Astrocyte (in vitro differentiated cells and primary cell): ENCODE measurements at regions not wholly inside any gene's neighbourhood (a gene's known extent, or its start where the extent isn't known, plus 50 kb on each side); places are given as distances from the start of the nearest gene placed in this dataset.

Experiments used
- DNase-seq: peaks from one replicate; pipeline ENCODE4 v3.0.0-alpha.2; 2010; ENCODE audit warnings: low read depth
- FAIRE-seq: peaks from 2 replicates; lab custom pipeline; 2011; peaks lifted over from hg19 to GRCh38; lab: Jason Lieb, UNC
- H2AFZ ChIP-seq: 2 replicates; pipeline ENCODE4 v1.6.0; 2012; ENCODE audit warnings: low read depth, low read length, inconsistent platforms
- H3K27ac ChIP-seq: 2 replicates; pipeline ENCODE4 v1.5.1; 2011; ENCODE audit warnings: low read depth, low read length, inconsistent platforms
- H3K27me3 ChIP-seq: 2 replicates; pipeline ENCODE4 v1.6.0; 2011; ENCODE audit warnings: low read length, inconsistent platforms; ENCODE audit not compliant: insufficient read depth
- H3K36me3 ChIP-seq: 2 replicates; pipeline ENCODE4 v1.5.1; 2011; ENCODE audit warnings: low read length, inconsistent platforms; ENCODE audit not compliant: insufficient read depth
- H3K4me1 ChIP-seq: 2 replicates; pipeline ENCODE4 v1.5.1; 2011; ENCODE audit warnings: low read length, inconsistent platforms; ENCODE audit not compliant: insufficient read depth
- H3K4me2 ChIP-seq: 2 replicates; pipeline ENCODE4 v1.6.0; 2012; ENCODE audit warnings: low read length, inconsistent platforms
- H3K4me3 ChIP-seq: 2 replicates; pipeline ENCODE4 v1.5.1; 2011; ENCODE audit warnings: low read depth, mild to moderate bottlenecking, low read length, inconsistent platforms; ENCODE audit not compliant: insufficient read depth
- H3K79me2 ChIP-seq: 2 replicates; pipeline ENCODE4 v1.6.0; 2012; ENCODE audit warnings: mild to moderate bottlenecking, low read length, inconsistent platforms; ENCODE audit not compliant: insufficient read depth
- H3K9ac ChIP-seq: 2 replicates; pipeline ENCODE4 v1.6.0; 2012; ENCODE audit warnings: mild to moderate bottlenecking, low read length, inconsistent platforms
- H3K9me3 ChIP-seq: 2 replicates; pipeline ENCODE4 v1.5.1; 2012; ENCODE audit warnings: low read depth, mild to moderate bottlenecking, low read length, inconsistent platforms; ENCODE audit not compliant: insufficient read depth
- H4K20me1 ChIP-seq: 2 replicates; pipeline ENCODE4 v1.6.0; 2012; ENCODE audit warnings: low read length, inconsistent platforms; ENCODE audit not compliant: insufficient read depth
- H3K27ac Mint-ChIP-seq: one replicate; pipeline ENCODE4 v1.8.0; 2021; ENCODE audit warnings: mild to moderate bottlenecking, mixed read lengths; ENCODE audit not compliant: unreplicated experiment
- H3K27me3 Mint-ChIP-seq: one replicate; pipeline ENCODE4 v1.8.0; 2021; ENCODE audit warnings: low read depth, mixed read lengths; ENCODE audit not compliant: unreplicated experiment
- H3K36me3 Mint-ChIP-seq: one replicate; pipeline ENCODE4 v1.8.0; 2021; ENCODE audit warnings: low read depth, mixed read lengths; ENCODE audit not compliant: unreplicated experiment
- H3K4me1 Mint-ChIP-seq: one replicate; pipeline ENCODE4 v1.8.0; 2021; ENCODE audit warnings: low read depth, mixed read lengths; ENCODE audit not compliant: unreplicated experiment
- H3K4me3 Mint-ChIP-seq: one replicate; pipeline ENCODE4 v1.8.0; 2021; ENCODE audit warnings: mild to moderate bottlenecking, moderate library complexity, mixed read lengths; ENCODE audit not compliant: unreplicated experiment
- H3K9me3 Mint-ChIP-seq: one replicate; pipeline ENCODE4 v1.8.0; 2021; ENCODE audit warnings: mild to moderate bottlenecking, mixed read lengths; ENCODE audit not compliant: unreplicated experiment
- CTCF ChIP-seq: IDR thresholded peaks from 2 replicates; pipeline ENCODE4 v1.5.1; 2011; ENCODE audit warnings: low read depth, mild to moderate bottlenecking, inconsistent platforms, low read length, moderate library complexity; ENCODE audit not compliant: insufficient read depth
- EZH2 ChIP-seq: IDR thresholded peaks from 2 replicates; pipeline ENCODE4 v1.6.1; 2012; ENCODE audit warnings: mild to moderate bottlenecking, low read length, inconsistent platforms; ENCODE audit not compliant: insufficient read depth

GRCh38 chrX:6910218-6910617, 237.3 kb upstream of the STS start:
- H3K4me1 Mint-ChIP-seq: no peaks in the 10 kb centered on the region
- H3K27me3 ChIP-seq: no peaks in the 10 kb centered on the region
- H3K27me3 Mint-ChIP-seq: no peaks in the 10 kb centered on the region
- H3K4me3 Mint-ChIP-seq: no peak overlapping the region
- H3K9me3 Mint-ChIP-seq: no peaks in the 10 kb centered on the region
- no peaks in the 10 kb centered on the region for H3K36me3 Mint-ChIP-seq
- H3K9me3 ChIP-seq: no peaks in the 10 kb centered on the region
- DNase-seq (no peak), FAIRE-seq (no peak)
- H3K9ac ChIP-seq: no peak overlapping the region
- H3K4me2 ChIP-seq: no peak overlapping the region
- H3K36me3 ChIP-seq: no peaks in the 10 kb centered on the region
- H3K27ac Mint-ChIP-seq: no peak overlapping the region
- H4K20me1 ChIP-seq: no peaks in the 10 kb centered on the region
- no peak overlapping the region for H2AFZ ChIP-seq
- no peaks in the 10 kb centered on the region for H3K79me2 ChIP-seq
- H3K4me3 ChIP-seq: no peak overlapping the region
- TF ChIP-seq EZH2 (no peak), CTCF (no peak)
- H3K4me1 ChIP-seq: no peaks in the 10 kb centered on the region
- H3K27ac ChIP-seq: no peak overlapping the region

DNA sequence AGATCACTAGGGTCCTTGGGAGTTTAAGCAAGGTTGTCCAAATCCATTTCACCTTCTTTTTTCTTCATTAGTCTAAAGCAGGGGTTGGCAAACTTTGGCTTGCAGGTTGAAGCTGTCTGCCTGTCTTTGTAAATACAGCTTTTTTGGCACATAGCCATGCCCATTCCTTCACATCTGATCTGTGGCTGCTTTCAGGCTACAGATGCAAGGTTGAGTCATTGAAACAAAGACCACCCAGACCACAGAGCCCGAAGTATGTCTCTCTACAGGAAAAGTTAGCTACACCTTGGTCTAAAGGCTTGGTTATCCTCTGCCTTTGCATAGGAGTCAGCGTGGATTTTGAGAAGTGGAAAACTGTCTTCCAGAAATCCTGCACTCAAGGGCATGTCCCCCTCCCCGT, 238.1 kb upstream of the STS start:
- Histone ChIP-seq H3K9me3 (no peaks in the 10 kb centered on the region), H3K27me3 (no peaks in the 10 kb centered on the region), H4K20me1 (no peaks in the 10 kb centered on the region), H3K4me2 (no peak overlapping the region), H3K4me1 (no peaks in the 10 kb centered on the region), H3K4me3 (no peak overlapping the region), H3K9ac (no peak overlapping the region), H3K27ac (no peak overlapping the region), H2AFZ (no peak overlapping the region), H3K79me2 (no peaks in the 10 kb centered on the region), H3K36me3 (no peaks in the 10 kb centered on the region)
- Mint-ChIP-seq H3K4me3 (no peak overlapping the region), H3K4me1 (no peaks in the 10 kb centered on the region), H3K27me3 (no peaks in the 10 kb centered on the region), H3K36me3 (no peaks in the 10 kb centered on the region), H3K27ac (no peak overlapping the region), H3K9me3 (no peaks in the 10 kb centered on the region)
- FAIRE-seq (peak; percentile 63), DNase-seq (no peak)
- TF ChIP-seq CTCF: no peak

- Mint-ChIP-seq H3K4me1 (no peaks in the 10 kb centered on the region), H3K36me3 (no peaks in the 10 kb centered on the region), H3K9me3 (no peaks in the 10 kb centered on the region), H3K27ac (no peak overlapping the region), H3K4me3 (no peak overlapping the region), H3K27me3 (no peaks in the 10 kb centered on the region)
- no peak for DNase-seq
- no peak for FAIRE-seq
- no peak overlapping the region for H2AFZ ChIP-seq
- no peaks in the 10 kb centered on the region for H3K27me3 ChIP-seq
- no peaks in the 10 kb centered on the region for H3K36me3 ChIP-seq
- H3K4me1 ChIP-seq: no peaks in the 10 kb centered on the region
- H3K4me3 ChIP-seq: no peak overlapping the region
- H3K79me2 ChIP-seq: no peaks in the 10 kb centered on the region
- H3K4me2 ChIP-seq: no peak overlapping the region
- H4K20me1 ChIP-seq: no peaks in the 10 kb centered on the region
- no peak overlapping the region for H3K9ac ChIP-seq
- TF ChIP-seq CTCF: no peak
- H3K27ac ChIP-seq: no peak overlapping the region
- H3K9me3 ChIP-seq: no peaks in the 10 kb centered on the region
Measured at GRCh38 chrX:6906608-6907007, 240.9 kb upstream of the STS start.
